Endothelial cell of umbilical vein (primary cell): ENCODE measurements at regions not wholly inside any gene's neighbourhood (a gene's known extent, or its start where the extent isn't known, plus 50 kb on each side); places are given as distances from the start of the nearest gene placed in this dataset.

ENCODE experiments used
- CTCF ChIP-seq, 2 donors: IDR thresholded peaks; 1 replicate in 1 of 2; 2 replicates in 1 of 2; pipeline ENCODE4 v1.5.1; 2011; ENCODE audit warnings: low read length in 2 of 2, mild to moderate bottlenecking in 2 of 2, moderate library complexity in 2 of 2, control low read depth in 1 of 2, inconsistent platforms in 1 of 2, low read depth in 1 of 2; ENCODE audit not compliant: insufficient read depth in 1 of 2; ENCODE audit errors: extremely low read depth in 1 of 2
- EZH2 ChIP-seq: IDR thresholded peaks from 2 replicates; pipeline ENCODE4 v1.6.1; 2012; ENCODE audit warnings: borderline replicate concordance, low read depth, mild to moderate bottlenecking, moderate library complexity, low read length, inconsistent platforms; ENCODE audit not compliant: severe bottlenecking
- MAX ChIP-seq: IDR thresholded peaks from 2 replicates; pipeline ENCODE4 v1.6.1; 2011; ENCODE audit not compliant: insufficient read depth, insufficient read length
- POLR2A ChIP-seq: IDR thresholded peaks from 2 replicates; pipeline ENCODE4 v1.6.1; 2012; ENCODE audit warnings: low read depth, mild to moderate bottlenecking, control low read depth, low read length

GRCh38 chr11:111091321-111091938 lies 154.1 kb upstream of the POU2AF2 start:
- TF ChIP-seq CTCF (IDR thresholded peaks at IDR 0.05; ENCODE audit: extremely low read depth in 1 of 2, insufficient read depth in 1 of 2, low read depth in 1 of 2, low read length in 2 of 2) (no peak), POLR2A (no peak), MAX (no peak), EZH2 (no peak)
